Activated naive CD4-positive, alpha-beta T cell treated with anti-CD3 and anti-CD28 coated beads, Interleukin-2, amount 50 U/mL, for 24 hours (primary cell): ENCODE measurements at regions not wholly inside any gene's neighbourhood (a gene's known extent, or its start where the extent isn't known, plus 50 kb on each side); places are given as distances from the start of the nearest gene placed in this dataset.

Experiments
- H3K27ac Mint-ChIP-seq: one replicate; pipeline ENCODE4 v1.8.0; 2021; ENCODE audit warnings: mild to moderate bottlenecking, mixed read lengths
- H3K27me3 Mint-ChIP-seq: one replicate; pipeline ENCODE4 v1.8.0; 2021; ENCODE audit warnings: mixed read lengths
- H3K36me3 Mint-ChIP-seq: one replicate; pipeline ENCODE4 v1.8.0; 2021; ENCODE audit warnings: mixed read lengths
- H3K4me1 Mint-ChIP-seq: one replicate; pipeline ENCODE4 v1.8.0; 2021; ENCODE audit warnings: mixed read lengths
- H3K4me3 Mint-ChIP-seq: one replicate; pipeline ENCODE4 v1.8.0; 2021; ENCODE audit warnings: mild to moderate bottlenecking, mixed read lengths
- H3K9me3 Mint-ChIP-seq: one replicate; pipeline ENCODE4 v1.8.0; 2021; ENCODE audit warnings: mixed read lengths

GRCh38 chrX:5051831-5052491, 1176.7 kb downstream of the NLGN4X start:
- no peaks in the 10 kb centered on the region for H3K27me3 Mint-ChIP-seq
- no peak overlapping the region for H3K27ac Mint-ChIP-seq
- H3K9me3 Mint-ChIP-seq = no peaks in the 10 kb centered on the region
- H3K4me1 Mint-ChIP-seq = no peaks in the 10 kb centered on the region
- no peaks in the 10 kb centered on the region for H3K36me3 Mint-ChIP-seq
- no peak overlapping the region for H3K4me3 Mint-ChIP-seq

- H3K27me3 Mint-ChIP-seq = no peaks in the 10 kb centered on the region
- no peaks in the 10 kb centered on the region for H3K36me3 Mint-ChIP-seq
- no peaks in the 10 kb centered on the region for H3K4me1 Mint-ChIP-seq
- H3K27ac Mint-ChIP-seq = no peak overlapping the region
- H3K9me3 Mint-ChIP-seq = peaks cover 10% of the 10 kb centered on the region
- no peak overlapping the region for H3K4me3 Mint-ChIP-seq
These were observed 1186.1 kb downstream of the NLGN4X start for GRCh38 chrX:5042563-5042962.

GRCh38 chrX:5031792-5032191, 1196.9 kb downstream of the NLGN4X start:
- H3K9me3 Mint-ChIP-seq = peaks cover 5% of the 10 kb centered on the region
- no peak overlapping the region for H3K27ac Mint-ChIP-seq
- H3K27me3 Mint-ChIP-seq = no peaks in the 10 kb centered on the region
- H3K36me3 Mint-ChIP-seq = no peaks in the 10 kb centered on the region
- H3K4me1 Mint-ChIP-seq = no peaks in the 10 kb centered on the region
- no peak overlapping the region for H3K4me3 Mint-ChIP-seq

GRCh38 chrX:5015451-5015850, 1213.2 kb downstream of the NLGN4X start:
- H3K36me3 Mint-ChIP-seq = no peaks in the 10 kb centered on the region
- no peaks in the 10 kb centered on the region for H3K27me3 Mint-ChIP-seq
- no peak overlapping the region for H3K27ac Mint-ChIP-seq
- no peaks in the 10 kb centered on the region for H3K9me3 Mint-ChIP-seq
- H3K4me1 Mint-ChIP-seq = no peaks in the 10 kb centered on the region
- H3K4me3 Mint-ChIP-seq = no peak overlapping the region

GRCh38 chrX:4994855-4995254, 1233.8 kb downstream of the NLGN4X start:
- H3K36me3 Mint-ChIP-seq = no peaks in the 10 kb centered on the region
- H3K4me1 Mint-ChIP-seq = no peaks in the 10 kb centered on the region
- no peak overlapping the region for H3K4me3 Mint-ChIP-seq
- no peaks in the 10 kb centered on the region for H3K27me3 Mint-ChIP-seq
- H3K27ac Mint-ChIP-seq = no peak overlapping the region
- H3K9me3 Mint-ChIP-seq = peaks cover 3% of the 10 kb centered on the region

- Mint-ChIP-seq H3K4me1 (no peaks in the 10 kb centered on the region), H3K27ac (no peak overlapping the region), H3K27me3 (no peaks in the 10 kb centered on the region), H3K36me3 (no peaks in the 10 kb centered on the region), H3K9me3 (no peaks in the 10 kb centered on the region), H3K4me3 (no peak overlapping the region)
These were observed 1250.1 kb downstream of the NLGN4X start for GRCh38 chrX:4978613-4979012.

- Mint-ChIP-seq H3K36me3 (no peaks in the 10 kb centered on the region), H3K9me3 (no peaks in the 10 kb centered on the region), H3K27me3 (no peaks in the 10 kb centered on the region), H3K4me1 (no peaks in the 10 kb centered on the region), H3K27ac (no peak overlapping the region), H3K4me3 (no peak overlapping the region)
These were observed 1257.0 kb downstream of the NLGN4X start for GRCh38 chrX:4971646-4972045.

GRCh38 chrX:4964112-4964511, 1250.7 kb upstream of the PRKX start:
- Mint-ChIP-seq H3K4me3 (no peak overlapping the region), H3K27ac (no peak overlapping the region), H3K9me3 (no peaks in the 10 kb centered on the region), H3K4me1 (no peaks in the 10 kb centered on the region), H3K36me3 (no peaks in the 10 kb centered on the region), H3K27me3 (no peaks in the 10 kb centered on the region)

GRCh38 chrX:4963432-4963831, 1250.0 kb upstream of the PRKX start:
- Mint-ChIP-seq H3K4me3 (no peak overlapping the region), H3K27me3 (no peaks in the 10 kb centered on the region), H3K36me3 (no peaks in the 10 kb centered on the region), H3K9me3 (no peaks in the 10 kb centered on the region), H3K27ac (no peak overlapping the region), H3K4me1 (no peaks in the 10 kb centered on the region)

- H3K9me3 Mint-ChIP-seq = no peaks in the 10 kb centered on the region
- H3K27ac Mint-ChIP-seq = no peak overlapping the region
- no peaks in the 10 kb centered on the region for H3K4me1 Mint-ChIP-seq
- H3K27me3 Mint-ChIP-seq = no peaks in the 10 kb centered on the region
- no peak overlapping the region for H3K4me3 Mint-ChIP-seq
- H3K36me3 Mint-ChIP-seq = no peaks in the 10 kb centered on the region
These were observed 1231.3 kb upstream of the PRKX start for GRCh38 chrX:4944767-4945166.

- H3K27me3 Mint-ChIP-seq = no peaks in the 10 kb centered on the region
- H3K9me3 Mint-ChIP-seq = no peaks in the 10 kb centered on the region
- no peaks in the 10 kb centered on the region for H3K36me3 Mint-ChIP-seq
- no peak overlapping the region for H3K4me3 Mint-ChIP-seq
- H3K4me1 Mint-ChIP-seq = no peaks in the 10 kb centered on the region
- no peak overlapping the region for H3K27ac Mint-ChIP-seq
These were observed 1222.9 kb upstream of the PRKX start for GRCh38 chrX:4936315-4936714.

GRCh38 chrX:4935846-4936245, 1222.4 kb upstream of the PRKX start:
- no peaks in the 10 kb centered on the region for H3K36me3 Mint-ChIP-seq
- no peaks in the 10 kb centered on the region for H3K9me3 Mint-ChIP-seq
- H3K27ac Mint-ChIP-seq = no peak overlapping the region
- no peaks in the 10 kb centered on the region for H3K27me3 Mint-ChIP-seq
- H3K4me1 Mint-ChIP-seq = no peaks in the 10 kb centered on the region
- no peak overlapping the region for H3K4me3 Mint-ChIP-seq

GRCh38 chrX:4935401-4935800, 1222.0 kb upstream of the PRKX start:
- Mint-ChIP-seq H3K4me1 (no peaks in the 10 kb centered on the region), H3K27ac (no peak overlapping the region)

GRCh38 chrX:4932790-4933189, 1219.3 kb upstream of the PRKX start:
- no peaks in the 10 kb centered on the region for H3K9me3 Mint-ChIP-seq
- H3K4me1 Mint-ChIP-seq = no peaks in the 10 kb centered on the region
- H3K27me3 Mint-ChIP-seq = no peaks in the 10 kb centered on the region
- no peak overlapping the region for H3K4me3 Mint-ChIP-seq
- H3K27ac Mint-ChIP-seq = no peak overlapping the region
- no peaks in the 10 kb centered on the region for H3K36me3 Mint-ChIP-seq

More at GRCh38 chrX:4935401-4935800, 1222.0 kb upstream of the PRKX start:
- Mint-ChIP-seq H3K27me3 (no peaks in the 10 kb centered on the region), H3K36me3 (no peaks in the 10 kb centered on the region), H3K9me3 (no peaks in the 10 kb centered on the region), H3K4me3 (no peak overlapping the region)

GRCh38 chrX:4930426-4930825, 1217.0 kb upstream of the PRKX start:
- no peaks in the 10 kb centered on the region for H3K36me3 Mint-ChIP-seq
- H3K27me3 Mint-ChIP-seq = no peaks in the 10 kb centered on the region

GRCh38 chrX:4925911-4926310, 1212.5 kb upstream of the PRKX start:
- no peak overlapping the region for H3K4me3 Mint-ChIP-seq
- no peaks in the 10 kb centered on the region for H3K27me3 Mint-ChIP-seq
- H3K9me3 Mint-ChIP-seq = no peaks in the 10 kb centered on the region
- H3K36me3 Mint-ChIP-seq = no peaks in the 10 kb centered on the region
- no peak overlapping the region for H3K27ac Mint-ChIP-seq
- H3K4me1 Mint-ChIP-seq = no peaks in the 10 kb centered on the region

More at GRCh38 chrX:4930426-4930825, 1217.0 kb upstream of the PRKX start:
- Mint-ChIP-seq H3K9me3 (no peaks in the 10 kb centered on the region), H3K27ac (no peak overlapping the region), H3K4me1 (no peaks in the 10 kb centered on the region), H3K4me3 (no peak overlapping the region)

GRCh38 chrX:4909348-4909747, 1195.9 kb upstream of the PRKX start:
- Mint-ChIP-seq H3K4me1 (no peaks in the 10 kb centered on the region), H3K27ac (no peak overlapping the region), H3K36me3 (no peaks in the 10 kb centered on the region), H3K4me3 (no peak overlapping the region), H3K27me3 (no peaks in the 10 kb centered on the region), H3K9me3 (no peaks in the 10 kb centered on the region)
